Activated CD8-positive, alpha-beta T cell treated with anti-CD3 and anti-CD28 coated beads, Interleukin-2, amount 10 ng/mL, durations not matched to agents 7 days and 5 days (primary cell): ENCODE measurements at regions not wholly inside any gene's neighbourhood (a gene's known extent, or its start where the extent isn't known, plus 50 kb on each side); places are given as distances from the start of the nearest gene placed in this dataset.

Experiments used
- ATAC-seq: fragments of 150-1000 bp; cut with Tn5 transposase; one replicate; pipeline ENCODE4 v1.10.0; 2021; ENCODE audit warnings: moderate library complexity
- CTCF ChIA-PET: fragments of 350-600 bp; sonication (Branson Sonifier 250); formaldehyde crosslinking; loops from one replicate; lab custom pipeline; 2021; ENCODE audit warnings: antibody characterized with exemption; lab: Charles Lee
- POLR2A ChIA-PET: fragments of 350-600 bp; sonication (Branson Sonifier 250); formaldehyde crosslinking; loops from one replicate; lab custom pipeline; 2021; ENCODE audit warnings: antibody characterized with exemption; lab: Charles Lee
- DNase-seq: peaks from one replicate; pipeline ENCODE4 v3.0.0-alpha.2; 2020
- H3K27ac Mint-ChIP-seq: one replicate; pipeline ENCODE4 v1.8.0; 2021; ENCODE audit warnings: mild to moderate bottlenecking, mixed read lengths
- H3K27me3 Mint-ChIP-seq: one replicate; pipeline ENCODE4 v1.8.0; 2021; ENCODE audit warnings: low read depth, mixed read lengths
- H3K36me3 Mint-ChIP-seq: one replicate; pipeline ENCODE4 v1.8.0; 2021; ENCODE audit warnings: low read depth, mixed read lengths
- H3K4me1 Mint-ChIP-seq: one replicate; pipeline ENCODE4 v1.8.0; 2021; ENCODE audit warnings: low read depth, mixed read lengths
- H3K4me3 Mint-ChIP-seq: one replicate; pipeline ENCODE4 v1.8.0; 2021; ENCODE audit warnings: mild to moderate bottlenecking, mixed read lengths
- H3K9me3 Mint-ChIP-seq: one replicate; pipeline ENCODE4 v1.8.0; 2022; ENCODE audit warnings: mixed read lengths; ENCODE audit not compliant: insufficient read depth

DNA sequence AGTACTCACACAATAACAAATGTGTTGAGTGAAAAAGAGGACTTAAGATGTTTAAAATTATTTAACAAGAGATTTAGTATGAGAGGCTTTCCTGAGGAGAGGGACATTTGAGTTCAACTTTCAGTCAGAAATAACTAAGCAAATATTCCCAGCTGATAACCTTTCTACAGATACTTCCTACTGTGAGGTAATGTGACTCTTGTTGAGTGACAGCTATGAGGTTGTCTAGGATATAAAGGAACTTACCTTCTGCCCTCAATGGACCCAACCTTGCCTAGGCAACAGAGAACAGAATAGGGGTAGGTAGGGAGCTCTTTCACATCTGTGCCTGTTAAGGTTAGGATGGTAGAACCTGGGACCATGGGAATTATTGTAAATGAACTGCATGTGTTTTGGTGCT, 54.7 kb downstream of the GLUD2 start:
- H3K4me3 Mint-ChIP-seq: no peak overlapping the region
- no peaks in the 10 kb centered on the region for H3K27me3 Mint-ChIP-seq
- H3K36me3 Mint-ChIP-seq: no peaks in the 10 kb centered on the region
- ChIA-PET CTCF (no interaction called here), POLR2A (no interaction called here)
- no peak for DNase-seq
- no peaks in the 10 kb centered on the region for H3K4me1 Mint-ChIP-seq
- no peak for ATAC-seq
- no peaks in the 10 kb centered on the region for H3K9me3 Mint-ChIP-seq
- H3K27ac Mint-ChIP-seq: no peak overlapping the region

DNA sequence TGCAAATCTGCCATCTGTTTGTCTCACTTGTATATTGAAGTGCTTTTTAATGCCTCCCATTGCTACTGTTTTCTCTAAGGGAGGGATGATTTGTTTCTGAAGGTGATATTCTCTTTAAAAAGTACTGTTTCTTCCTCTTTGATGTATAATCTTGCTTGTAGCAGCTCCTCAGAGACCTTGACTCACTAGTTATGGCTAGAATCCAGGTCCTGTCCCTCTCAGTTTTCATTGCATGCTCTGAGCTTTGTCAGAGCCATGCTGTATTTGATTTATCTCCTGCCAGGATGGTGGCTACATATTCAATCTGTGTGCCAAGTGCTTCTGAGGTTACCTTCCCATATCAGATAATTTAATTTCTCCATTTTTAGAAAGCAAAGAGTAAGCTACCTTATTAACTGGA, 56.0 kb downstream of the GLUD2 start:
- Mint-ChIP-seq H3K27me3 (no peaks in the 10 kb centered on the region), H3K4me1 (no peaks in the 10 kb centered on the region), H3K36me3 (no peaks in the 10 kb centered on the region), H3K27ac (no peak overlapping the region), H3K9me3 (no peaks in the 10 kb centered on the region), H3K4me3 (no peak overlapping the region)
- no peak for ATAC-seq
- CTCF ChIA-PET: no interaction called here
- POLR2A ChIA-PET: no interaction called here
- no peak for DNase-seq

DNA sequence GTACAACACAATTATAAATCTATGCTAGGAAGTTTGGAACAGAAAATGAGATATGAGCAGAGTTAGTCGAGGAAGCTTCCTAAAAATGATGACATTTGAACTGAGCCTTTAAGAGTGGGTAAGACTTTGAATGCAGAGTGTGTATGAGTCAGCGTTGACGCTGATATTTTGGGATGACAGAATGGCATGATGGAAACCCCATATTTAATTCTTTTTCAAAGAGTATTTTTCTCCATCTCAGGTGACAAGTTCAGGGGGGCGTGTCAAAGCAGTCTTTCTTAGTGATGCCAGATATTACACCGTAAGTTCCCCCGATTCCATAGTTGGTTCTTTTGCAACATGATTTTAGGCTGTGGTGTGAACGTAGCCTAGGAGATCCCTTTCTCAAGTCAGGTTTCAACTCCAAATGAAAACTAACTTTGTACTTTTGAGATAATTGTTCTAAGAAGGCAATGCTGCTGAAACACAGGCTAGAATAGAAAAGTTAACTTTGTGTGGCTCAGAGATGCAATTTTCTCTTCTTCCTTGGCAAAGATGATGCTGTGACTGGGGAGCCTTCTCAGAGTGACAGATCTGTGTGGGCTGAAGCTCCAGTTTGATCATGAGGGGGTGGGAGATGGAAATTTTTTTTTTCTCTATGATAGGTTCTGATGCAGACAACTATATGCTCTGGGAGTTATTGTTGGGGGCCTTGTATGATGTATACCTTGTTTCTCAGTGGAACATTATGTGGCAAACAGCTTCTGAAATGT, 59.2 kb downstream of the GLUD2 start:
- H3K27ac Mint-ChIP-seq: no peak overlapping the region
- no peaks in the 10 kb centered on the region for H3K9me3 Mint-ChIP-seq
- ChIA-PET POLR2A (no interaction called here), CTCF (no interaction called here)
- H3K36me3 Mint-ChIP-seq: no peaks in the 10 kb centered on the region
- no peaks in the 10 kb centered on the region for H3K27me3 Mint-ChIP-seq
- no peaks in the 10 kb centered on the region for H3K4me1 Mint-ChIP-seq
- DNase-seq: no peak
- H3K4me3 Mint-ChIP-seq: no peak overlapping the region
- ATAC-seq: no peak

DNA sequence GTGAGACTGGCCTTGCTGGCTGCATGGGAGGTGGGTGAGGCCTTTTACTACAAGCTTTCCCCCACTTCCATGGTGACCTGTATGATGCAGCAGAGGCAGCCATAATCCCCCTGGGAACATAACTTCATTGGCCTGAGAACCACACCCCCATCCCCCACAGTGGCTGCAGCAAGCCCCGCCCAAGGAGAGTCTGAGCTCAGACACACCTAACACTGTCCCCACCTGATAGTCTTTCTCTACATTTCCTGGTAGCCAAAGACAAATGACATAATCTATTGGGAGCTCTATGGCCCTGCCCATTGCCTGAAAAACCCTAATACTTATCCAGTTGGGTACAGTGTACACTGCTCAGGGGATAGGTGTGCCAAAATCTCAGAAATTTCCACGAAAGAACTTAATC, 62.6 kb downstream of the GLUD2 start:
- ChIA-PET POLR2A (no interaction called here), CTCF (no interaction called here)
- Mint-ChIP-seq H3K9me3 (no peaks in the 10 kb centered on the region), H3K4me3 (no peak overlapping the region), H3K36me3 (no peaks in the 10 kb centered on the region), H3K27ac (no peak overlapping the region), H3K4me1 (no peaks in the 10 kb centered on the region), H3K27me3 (no peaks in the 10 kb centered on the region)
- no peak for ATAC-seq
- DNase-seq: no peak

DNA sequence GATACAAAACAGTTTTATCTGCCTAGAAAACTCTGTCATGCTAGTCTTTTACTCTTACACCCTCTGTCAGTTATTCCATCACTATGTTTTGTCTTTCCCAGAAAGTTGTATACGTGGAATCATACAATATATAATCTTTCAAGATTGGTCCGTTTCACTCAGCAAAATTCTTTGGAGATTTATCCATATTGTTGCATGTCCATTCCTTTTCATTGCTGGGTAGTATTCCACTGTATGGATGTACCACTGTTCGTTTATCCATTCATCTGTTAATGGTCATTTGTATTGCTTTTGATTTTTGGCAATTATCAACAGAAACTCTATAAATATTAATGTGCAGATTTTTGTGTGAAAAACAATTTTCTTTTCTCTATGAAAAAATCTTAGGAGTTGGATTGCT, 63.1 kb downstream of the GLUD2 start:
- H3K36me3 Mint-ChIP-seq: no peaks in the 10 kb centered on the region
- CTCF ChIA-PET: no interaction called here
- POLR2A ChIA-PET: no interaction called here
- no peak overlapping the region for H3K4me3 Mint-ChIP-seq
- no peaks in the 10 kb centered on the region for H3K9me3 Mint-ChIP-seq
- H3K4me1 Mint-ChIP-seq: no peaks in the 10 kb centered on the region
- H3K27me3 Mint-ChIP-seq: no peaks in the 10 kb centered on the region
- DNase-seq (no peak), ATAC-seq (no peak)
- no peak overlapping the region for H3K27ac Mint-ChIP-seq

DNA sequence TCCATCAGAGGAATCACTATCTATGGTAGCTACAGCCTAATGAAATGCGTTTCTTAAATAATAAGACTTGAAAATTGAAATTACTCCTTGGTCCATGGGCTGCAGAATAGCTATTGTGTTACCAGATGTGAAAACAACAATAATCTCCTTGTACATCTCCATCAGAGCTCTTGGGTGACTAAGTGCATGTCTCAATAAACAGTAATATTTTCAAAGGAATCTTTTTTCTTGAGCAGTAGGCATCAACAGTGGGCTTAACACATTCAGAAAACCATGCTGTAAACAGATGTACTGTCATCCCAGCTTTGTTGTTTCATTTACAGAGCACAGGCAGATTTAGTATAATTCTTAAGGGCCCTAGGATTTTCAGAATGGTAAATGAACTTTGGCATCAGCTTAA, 67.3 kb downstream of the GLUD2 start:
- H3K4me1 Mint-ChIP-seq: no peaks in the 10 kb centered on the region
- H3K4me3 Mint-ChIP-seq: no peak overlapping the region
- no peaks in the 10 kb centered on the region for H3K27me3 Mint-ChIP-seq
- no peaks in the 10 kb centered on the region for H3K9me3 Mint-ChIP-seq
- ATAC-seq: no peak
- ChIA-PET CTCF (no interaction called here), POLR2A (no interaction called here)
- H3K27ac Mint-ChIP-seq: no peak overlapping the region
- no peak for DNase-seq
- no peaks in the 10 kb centered on the region for H3K36me3 Mint-ChIP-seq

DNA sequence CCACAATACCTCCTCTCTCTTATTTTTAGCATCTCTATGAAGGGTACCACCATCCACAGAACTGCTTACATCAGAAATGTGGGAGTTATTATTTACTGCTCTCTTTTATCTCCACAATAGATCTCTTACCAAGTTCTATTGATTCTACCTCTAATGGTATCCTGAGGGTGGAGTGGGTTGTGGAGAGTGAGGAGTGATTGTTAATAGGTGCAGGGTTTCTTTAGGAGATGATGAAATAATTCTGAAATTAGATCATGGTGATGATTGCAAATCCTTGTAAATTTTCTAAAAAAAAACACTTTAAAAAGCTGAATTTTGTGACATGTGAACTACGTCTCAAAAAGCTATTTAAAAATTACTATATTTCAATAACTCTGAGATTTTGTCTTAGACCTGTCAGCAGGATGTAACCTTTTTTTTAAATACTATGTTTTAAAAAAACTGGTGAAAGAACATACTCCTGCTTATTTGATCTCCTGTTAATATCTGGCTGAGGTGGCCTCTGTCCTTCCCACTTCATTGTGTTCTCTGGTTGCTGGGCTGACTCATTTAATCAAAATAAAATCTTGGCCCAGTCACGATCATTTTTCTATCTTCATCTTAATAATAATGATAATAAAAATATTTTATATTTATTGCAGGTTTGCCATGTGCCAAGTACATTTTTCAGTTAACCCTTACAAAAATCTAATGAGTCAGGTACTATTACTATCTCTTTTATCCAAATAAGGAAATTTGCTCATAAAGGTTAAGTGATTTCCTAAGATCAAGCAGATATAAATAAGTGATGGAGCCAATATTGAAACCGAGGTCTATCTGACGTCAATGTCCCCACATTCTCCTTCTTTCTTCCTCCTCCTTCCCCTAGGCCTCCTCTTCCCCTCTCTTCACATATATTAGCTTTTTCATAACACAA, 73.5 kb downstream of the GLUD2 start:
- Mint-ChIP-seq H3K36me3 (no peaks in the 10 kb centered on the region), H3K4me3 (no peak overlapping the region), H3K9me3 (no peaks in the 10 kb centered on the region), H3K27me3 (no peaks in the 10 kb centered on the region), H3K27ac (no peak overlapping the region), H3K4me1 (no peaks in the 10 kb centered on the region)
- POLR2A ChIA-PET: no interaction called here
- DNase-seq (no peak), ATAC-seq (no peak)
- CTCF ChIA-PET: no interaction called here

DNA sequence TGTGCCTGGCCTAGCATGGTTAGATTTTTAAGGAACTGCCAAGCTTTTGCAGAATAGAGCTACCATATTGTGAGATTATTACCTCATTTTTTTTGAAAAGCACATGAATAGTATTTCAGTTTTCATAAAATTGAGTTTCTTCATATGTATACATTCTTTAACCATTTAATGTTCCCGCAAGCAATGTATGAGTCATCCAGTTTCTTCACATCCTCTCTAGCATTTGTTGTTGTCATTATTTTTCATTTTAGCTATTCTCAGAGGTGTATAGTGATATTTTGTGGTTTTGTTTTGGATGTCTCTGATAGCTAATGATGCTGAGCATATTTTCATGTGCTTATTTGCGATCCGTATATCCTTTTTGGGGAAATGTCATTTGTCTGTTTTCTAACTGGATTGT, 74.9 kb downstream of the GLUD2 start:
- POLR2A ChIA-PET: no interaction called here
- DNase-seq (no peak), ATAC-seq (no peak)
- no peak overlapping the region for H3K4me3 Mint-ChIP-seq
- no peaks in the 10 kb centered on the region for H3K9me3 Mint-ChIP-seq
- H3K4me1 Mint-ChIP-seq: no peaks in the 10 kb centered on the region
- CTCF ChIA-PET: no interaction called here
- no peaks in the 10 kb centered on the region for H3K27me3 Mint-ChIP-seq
- no peaks in the 10 kb centered on the region for H3K36me3 Mint-ChIP-seq
- H3K27ac Mint-ChIP-seq: no peak overlapping the region

DNA sequence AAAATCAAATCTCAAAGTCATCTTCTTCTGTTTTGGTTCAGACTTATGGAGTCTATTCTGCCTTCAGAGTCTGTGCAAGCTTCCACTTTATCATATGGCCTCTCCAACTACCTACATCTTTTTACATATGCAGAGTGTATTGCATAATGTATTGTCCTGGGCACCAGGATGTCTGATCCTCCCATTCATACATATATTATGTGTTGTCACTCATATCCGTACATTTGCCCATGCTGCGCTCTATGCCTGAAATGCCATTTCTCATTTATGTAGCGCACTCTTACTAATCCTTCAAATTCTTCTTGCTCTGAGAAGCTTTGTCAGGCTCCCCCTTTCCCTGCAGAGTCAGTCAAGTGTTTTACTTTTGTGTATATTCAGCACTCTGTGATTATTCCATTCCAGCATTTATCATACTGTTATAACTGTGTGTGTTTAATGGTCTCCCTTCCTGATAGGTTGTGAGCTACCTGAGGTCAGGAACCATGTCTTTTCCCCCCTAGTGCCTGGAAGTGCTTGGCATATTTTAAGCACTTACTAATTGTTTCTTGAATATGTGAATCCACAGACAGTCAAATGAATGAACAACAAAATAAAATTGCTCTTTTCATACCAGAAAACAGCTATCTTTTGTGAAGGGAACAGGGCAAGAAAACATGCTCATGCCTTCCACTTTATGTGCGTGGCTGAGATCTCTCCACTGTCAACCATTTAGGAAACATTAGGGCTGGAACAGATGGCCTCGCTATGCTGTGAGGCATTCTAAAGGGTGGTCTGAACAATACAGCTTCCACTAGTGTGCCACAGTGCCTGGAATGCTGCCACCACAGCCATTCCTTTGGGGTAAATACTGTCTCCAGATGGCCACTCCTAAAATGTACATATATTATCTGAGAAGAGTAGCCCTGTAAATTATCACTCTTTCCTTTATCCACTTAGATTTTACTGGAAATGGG, 81.8 kb downstream of the GLUD2 start:
- Mint-ChIP-seq H3K9me3 (no peaks in the 10 kb centered on the region), H3K4me3 (no peak overlapping the region), H3K27me3 (no peaks in the 10 kb centered on the region), H3K36me3 (no peaks in the 10 kb centered on the region), H3K27ac (no peak overlapping the region), H3K4me1 (no peaks in the 10 kb centered on the region)
- CTCF ChIA-PET: no interaction called here
- ATAC-seq (no peak), DNase-seq (no peak)
- POLR2A ChIA-PET: no interaction called here

DNA sequence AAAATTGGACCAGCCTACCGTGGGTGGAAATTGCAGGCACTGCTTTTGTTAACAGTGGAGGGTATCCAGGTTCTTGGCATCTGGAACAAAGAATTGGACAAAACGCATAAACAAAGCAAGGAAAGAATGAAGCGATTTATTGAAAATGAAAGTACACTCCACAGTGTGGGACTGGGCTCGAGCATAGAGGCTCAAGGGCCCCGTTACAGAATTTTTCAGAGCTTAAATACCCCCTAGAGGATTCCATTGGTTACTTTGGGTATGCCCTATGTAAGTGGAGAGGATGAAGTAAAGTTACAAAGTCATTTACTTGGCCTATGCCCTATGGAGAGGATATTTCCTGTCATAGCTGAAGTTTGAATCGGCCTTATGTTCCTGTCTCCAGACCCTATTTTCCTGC, 85.3 kb downstream of the GLUD2 start:
- no peak for ATAC-seq
- no peak overlapping the region for H3K4me3 Mint-ChIP-seq
- POLR2A ChIA-PET: no interaction called here
- CTCF ChIA-PET: no interaction called here
- no peaks in the 10 kb centered on the region for H3K9me3 Mint-ChIP-seq
- H3K36me3 Mint-ChIP-seq: no peaks in the 10 kb centered on the region
- H3K4me1 Mint-ChIP-seq: no peaks in the 10 kb centered on the region
- H3K27me3 Mint-ChIP-seq: no peaks in the 10 kb centered on the region
- no peak overlapping the region for H3K27ac Mint-ChIP-seq
- no peak for DNase-seq

DNA sequence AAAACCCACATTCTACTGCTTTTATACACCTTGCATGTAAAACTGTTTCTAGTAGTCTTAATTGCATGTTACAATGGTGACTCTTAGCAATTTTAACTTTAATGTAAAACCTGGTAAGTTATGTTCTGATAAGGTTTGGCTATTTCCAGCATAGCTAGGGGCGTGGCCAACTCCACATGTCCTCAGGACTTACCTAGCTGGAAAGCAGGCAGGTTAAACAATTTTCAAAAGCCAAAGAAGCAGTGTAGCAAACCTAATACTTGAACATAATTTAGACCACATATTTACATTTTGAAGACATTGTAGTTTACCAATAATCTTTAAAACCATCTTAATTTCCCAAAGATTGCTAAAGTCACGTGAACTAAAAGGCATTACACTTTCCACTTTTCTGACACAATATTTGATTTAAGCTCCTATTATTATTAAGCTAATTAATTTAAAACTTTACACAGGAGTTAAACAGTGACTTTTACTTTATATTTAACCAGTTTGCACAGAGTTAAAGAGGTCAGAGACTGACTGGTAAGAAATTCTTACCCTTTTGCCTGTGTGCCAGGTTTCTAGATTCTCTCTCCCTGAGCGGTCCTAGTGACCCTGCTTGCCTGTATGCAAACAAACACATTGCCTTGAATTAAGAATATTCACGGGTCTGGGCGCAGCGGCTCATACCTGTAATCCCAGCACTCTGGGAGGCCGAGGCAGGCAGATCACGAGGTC, 88.2 kb downstream of the GLUD2 start:
- Mint-ChIP-seq H3K4me1 (no peaks in the 10 kb centered on the region), H3K9me3 (no peaks in the 10 kb centered on the region), H3K27me3 (no peaks in the 10 kb centered on the region), H3K4me3 (no peak overlapping the region), H3K27ac (no peak overlapping the region), H3K36me3 (no peaks in the 10 kb centered on the region)
- no peak for DNase-seq
- ChIA-PET POLR2A (no interaction called here), CTCF (no interaction called here)
- ATAC-seq: no peak
